GM21723 (cell line): ENCODE measurements at regions not wholly inside any gene's neighbourhood (a gene's known extent, or its start where the extent isn't known, plus 50 kb on each side); places are given as distances from the start of the nearest gene placed in this dataset.
"Not testable (repeated sequence)": the region's sequence is repeated elsewhere in the genome, so short reads cannot be mapped to it uniquely, and the experiment has no call there.

Experiments
- ATAC-seq: cut with Tn5 transposase; IDR thresholded peaks from one replicate; pipeline ENCODE4 v1.9.1; 2021; ENCODE audit warnings: mild to moderate bottlenecking, moderate library complexity; ENCODE audit not compliant: unreplicated experiment

DNA sequence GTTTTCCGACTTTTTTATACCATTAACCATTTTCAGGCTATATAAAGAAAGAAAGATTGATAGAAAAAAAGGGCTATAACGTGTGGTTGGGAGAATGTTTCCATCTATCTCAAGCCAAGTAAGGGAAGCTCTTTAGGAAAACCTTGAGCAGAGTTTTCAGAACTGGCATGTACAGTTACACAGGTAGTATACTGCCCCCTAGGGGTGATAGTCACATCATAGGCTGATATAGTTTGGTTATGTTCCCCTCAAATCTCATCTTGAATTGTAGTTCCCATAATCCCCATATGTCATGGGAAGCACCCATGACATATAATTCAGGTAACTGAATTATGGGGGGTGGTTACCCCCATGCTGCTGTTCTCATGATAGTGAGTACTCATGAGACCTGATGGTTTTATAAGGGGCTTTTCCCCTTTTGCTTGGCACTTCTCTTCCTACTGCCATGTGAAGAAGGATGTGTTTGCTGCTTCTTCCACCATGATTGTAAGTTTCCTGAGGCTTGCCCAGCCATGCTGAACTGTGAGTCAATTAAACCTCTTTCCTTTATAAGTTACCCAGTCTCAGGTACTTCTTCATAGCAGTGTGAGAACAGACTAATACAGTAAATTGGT lies 186.8 kb downstream of the TMA16 start:
- peak; percentile 81 for ATAC-seq

DNA sequence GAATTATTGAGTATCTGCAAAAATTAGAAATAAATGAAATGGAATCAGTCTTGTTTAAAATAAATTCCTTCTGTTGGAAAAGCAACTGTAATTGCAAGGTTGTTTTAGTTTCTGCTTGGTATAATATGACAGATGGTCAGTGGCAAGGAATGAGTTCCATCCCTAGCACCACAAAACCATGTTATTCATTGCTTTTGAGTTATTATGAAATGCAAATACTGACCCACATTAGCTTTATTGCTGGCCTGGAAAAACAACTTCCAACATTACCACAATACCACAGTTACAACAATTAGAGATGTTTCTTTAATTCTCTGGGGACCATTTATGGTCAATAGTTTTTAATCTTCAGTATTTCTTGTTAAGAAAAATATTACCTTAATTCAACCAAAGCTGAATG lies 194.4 kb downstream of the TMA16 start:
- no peak for ATAC-seq

GRCh38 chr4:163693211-163693610 lies 198.7 kb downstream of the TMA16 start:
- ATAC-seq = no peak

DNA sequence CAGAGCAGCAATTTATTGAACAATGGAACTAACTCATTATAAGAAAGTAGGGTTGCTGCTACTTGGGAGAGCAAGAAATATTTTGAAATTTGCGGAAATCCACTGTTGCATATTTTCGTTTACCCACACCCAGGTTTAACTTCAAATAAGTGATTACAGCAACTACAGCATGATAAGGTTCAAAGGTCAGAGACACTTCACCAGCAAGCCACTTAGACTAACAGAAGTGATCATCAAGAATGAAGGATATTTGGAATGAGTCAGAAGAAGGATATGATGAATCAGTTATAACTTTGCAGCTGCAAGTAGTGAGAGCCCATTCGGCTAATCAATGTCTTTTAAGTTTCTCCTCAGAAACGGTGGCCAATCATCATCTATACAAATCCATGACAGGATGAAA lies 199.3 kb downstream of the TMA16 start:
- ATAC-seq = no peak

DNA sequence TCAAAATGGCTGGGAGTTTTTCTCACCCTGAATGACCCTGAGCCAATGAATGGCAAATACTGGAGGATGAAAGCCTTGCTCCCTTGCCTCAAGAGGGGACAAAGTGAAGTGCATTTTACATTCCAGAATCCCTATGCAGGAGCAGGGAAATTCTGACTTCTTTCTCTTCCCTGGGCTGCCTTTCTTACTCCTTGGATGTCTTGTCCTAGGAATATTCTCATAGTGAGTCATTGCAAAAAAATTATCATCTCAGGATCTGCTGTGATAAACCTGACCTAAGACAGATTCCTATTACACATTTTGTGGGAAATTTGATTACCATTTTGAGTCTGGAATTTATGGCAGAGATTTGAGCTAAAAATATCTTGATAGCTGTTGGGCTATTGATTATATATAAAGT lies 199.9 kb downstream of the TMA16 start:
- no peak for ATAC-seq

DNA sequence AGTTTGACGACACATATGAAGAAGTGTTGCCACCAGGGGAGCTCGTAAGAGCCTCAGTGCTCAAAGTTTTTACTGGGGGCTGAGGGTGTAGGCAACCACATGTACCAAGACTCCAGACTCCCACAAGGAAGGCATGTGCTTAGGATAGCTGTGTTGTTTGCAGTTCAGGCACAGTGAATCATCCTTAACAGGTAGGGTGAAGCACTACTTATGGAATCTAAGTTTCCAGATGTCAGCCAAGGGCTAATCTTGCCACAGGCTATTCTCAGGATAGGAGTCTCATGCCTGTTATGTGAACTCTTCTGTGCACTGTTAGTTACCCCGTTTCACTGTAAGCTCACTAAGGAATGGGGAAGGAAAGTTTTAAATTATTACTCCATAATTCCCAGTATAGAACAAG lies 202.6 kb downstream of the TMA16 start:
- ATAC-seq = no peak

DNA sequence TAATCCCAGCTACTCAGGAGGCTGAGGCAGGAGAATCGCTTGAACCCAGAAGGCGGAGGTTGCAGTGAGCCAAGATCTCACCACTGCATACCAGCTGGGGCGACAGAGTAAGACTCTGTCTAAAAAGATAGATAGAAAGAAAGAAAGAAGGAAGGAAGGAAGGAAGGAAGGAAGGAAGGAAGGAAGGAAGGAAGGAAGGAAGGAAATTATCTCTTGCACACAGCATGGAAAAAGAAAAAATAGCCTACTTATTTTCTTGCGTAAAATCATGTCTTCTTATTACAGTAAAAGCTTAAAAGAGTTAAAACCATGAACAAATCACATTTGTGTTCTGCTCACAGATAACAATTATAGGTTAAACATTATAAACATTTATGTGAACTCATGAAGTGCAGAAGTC lies 205.9 kb downstream of the TMA16 start:
- not testable (repeated sequence) for ATAC-seq

- peak; percentile 93 for ATAC-seq
These were observed 207.4 kb downstream of the TMA16 start for GRCh38 chr4:163701916-163702315.

DNA sequence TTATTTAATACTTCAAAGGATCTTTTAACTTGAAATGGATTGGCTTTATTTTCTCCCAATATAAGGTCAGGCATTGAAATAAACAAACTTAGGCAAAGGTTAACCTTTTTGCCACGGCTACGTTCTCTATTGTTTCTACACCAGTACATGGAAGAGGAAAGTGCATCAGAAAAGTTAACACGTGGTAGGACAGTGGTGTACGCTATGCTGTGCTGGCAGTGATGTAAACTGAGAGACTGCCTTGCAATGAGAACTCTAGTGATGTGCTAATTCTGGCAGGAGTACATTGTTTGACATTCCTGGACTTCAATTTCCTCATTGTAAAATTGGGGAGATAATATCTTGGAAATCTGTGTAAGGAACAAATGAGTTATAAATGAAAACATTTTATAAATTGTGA lies 208.2 kb downstream of the TMA16 start:
- ATAC-seq = no peak

DNA sequence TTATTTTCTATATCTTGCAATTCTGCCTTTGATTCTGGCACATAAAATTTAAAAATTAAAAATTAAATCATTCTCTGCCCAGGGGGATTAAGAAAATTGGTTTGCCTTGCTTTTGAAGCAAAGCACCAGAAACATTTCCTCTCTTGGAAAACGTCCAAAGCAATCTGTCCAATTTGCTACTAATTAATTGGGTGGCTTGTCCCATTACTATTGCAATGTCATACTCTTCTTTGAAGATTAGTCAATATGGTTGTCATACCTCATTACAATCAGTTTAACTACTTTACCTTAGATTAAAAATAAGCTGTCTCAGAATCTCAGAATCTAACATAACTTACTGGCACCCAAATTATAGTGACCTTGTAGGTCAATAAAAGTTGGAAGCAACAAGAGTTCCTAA lies 208.8 kb downstream of the TMA16 start:
- ATAC-seq = no peak

GRCh38 chr4:163707873-163708272 lies 213.4 kb downstream of the TMA16 start:
- no peak for ATAC-seq

GRCh38 chr4:163709601-163710000 lies 215.1 kb downstream of the TMA16 start:
- ATAC-seq = no peak

- ATAC-seq = no peak
These were observed 215.7 kb downstream of the TMA16 start for GRCh38 chr4:163710158-163710557.

GRCh38 chr4:163724495-163724894 lies 230.0 kb downstream of the TMA16 start:
- ATAC-seq = not testable (repeated sequence)

DNA sequence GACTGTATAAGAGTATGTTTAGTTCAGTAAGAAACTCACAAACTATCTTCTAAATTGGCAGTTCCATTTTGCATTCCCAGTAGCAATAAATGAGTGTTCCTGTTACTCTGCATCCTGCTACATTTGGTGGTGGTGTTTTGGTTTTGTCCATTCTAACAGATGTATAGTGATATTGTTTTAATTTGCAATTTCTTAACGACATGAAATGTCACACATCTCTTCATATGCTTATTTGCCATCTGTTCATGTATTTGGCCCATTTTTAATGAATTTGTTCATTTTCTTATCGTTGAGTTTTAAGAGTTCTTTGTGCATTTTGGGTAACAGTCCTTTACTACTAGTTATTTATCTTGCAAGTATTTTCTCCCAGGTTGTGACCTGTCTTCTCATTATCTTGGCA lies 232.2 kb downstream of the TMA16 start:
- ATAC-seq = no peak

- ATAC-seq = no peak
These were observed 236.6 kb downstream of the TMA16 start for GRCh38 chr4:163731071-163731470.

- no peak for ATAC-seq
These were observed 238.0 kb downstream of the TMA16 start for GRCh38 chr4:163732473-163732872.

DNA sequence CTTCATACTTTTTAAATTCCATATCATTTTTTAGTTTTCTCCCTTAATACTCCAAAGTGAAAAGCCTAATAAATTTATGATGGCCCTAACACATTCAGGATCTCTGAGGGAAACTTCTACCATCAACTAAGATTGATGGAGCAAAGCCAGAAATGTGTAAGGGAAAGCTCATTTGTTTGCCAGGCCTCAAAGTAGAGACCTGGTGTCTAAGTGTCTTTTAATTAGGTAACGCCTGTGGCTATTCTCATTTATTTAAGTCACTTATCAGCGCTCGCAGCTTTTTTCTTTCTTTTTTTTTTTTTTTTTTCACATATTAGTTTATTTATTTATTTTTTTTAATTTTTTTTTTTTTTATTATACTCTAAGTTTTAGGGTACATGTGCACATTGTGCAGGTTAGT lies 242.4 kb downstream of the TMA16 start:
- ATAC-seq = no peak

GRCh38 chr4:163737846-163738245 lies 243.4 kb downstream of the TMA16 start:
- not testable (repeated sequence) for ATAC-seq

- no peak for ATAC-seq
These were observed 244.0 kb downstream of the TMA16 start for GRCh38 chr4:163738521-163738920.

DNA sequence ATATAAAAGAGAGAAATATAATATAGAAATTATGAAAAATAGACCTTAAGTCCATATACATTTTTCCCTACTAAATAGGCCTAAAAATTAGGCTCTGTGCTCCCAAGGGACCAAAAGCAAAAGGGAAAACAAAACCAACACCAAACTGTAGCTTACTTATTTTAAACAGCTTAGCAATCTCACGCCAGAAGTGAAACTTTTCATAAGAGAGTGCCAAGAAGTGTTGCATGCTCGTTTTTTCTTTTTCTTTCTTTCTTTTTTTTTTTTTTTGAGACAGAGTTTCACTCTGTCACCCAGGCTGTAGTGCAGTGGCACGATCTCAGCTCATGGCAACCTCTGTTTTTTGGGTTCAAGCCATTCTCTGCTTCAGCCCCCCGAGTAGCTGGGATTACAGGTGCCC lies 250.4 kb downstream of the TMA16 start:
- ATAC-seq = peak; percentile 97

GRCh38 chr4:163747293-163747692 lies 252.8 kb downstream of the TMA16 start:
- ATAC-seq = no peak

- no peak for ATAC-seq
These were observed 253.4 kb downstream of the TMA16 start for GRCh38 chr4:163747886-163748285.
